Activated T-cell treated with anti-CD3 and anti-CD28 coated beads for 4 hours (primary cell): ENCODE measurements at regions not wholly inside any gene's neighbourhood (a gene's known extent, or its start where the extent isn't known, plus 50 kb on each side); places are given as distances from the start of the nearest gene placed in this dataset.

Experiments used
- DNase-seq: peaks from one replicate; pipeline ENCODE4 v3.0.0-alpha.2; 2020

GRCh38 chr2:37812414-37812813 lies 112.7 kb upstream of the RMDN2 start:
- DNase-seq, result no peak

- no peak for DNase-seq
Observed at GRCh38 chr2:37812941-37813730, 112.0 kb upstream of the RMDN2 start.

GRCh38 chr2:37816036-37816435 lies 109.1 kb upstream of the RMDN2 start:
- no peak for DNase-seq

- DNase-seq, result no peak
Observed at GRCh38 chr2:37816686-37817085, 108.4 kb upstream of the RMDN2 start.

- no peak for DNase-seq
Observed at GRCh38 chr2:37819186-37819585, 105.9 kb upstream of the RMDN2 start.

- DNase-seq, result no peak
Observed at GRCh38 chr2:37820471-37820986, 104.6 kb upstream of the RMDN2 start.

GRCh38 chr2:37825586-37825985 lies 99.5 kb upstream of the RMDN2 start:
- DNase-seq, result no peak

GRCh38 chr2:37826611-37827010 lies 98.5 kb upstream of the RMDN2 start:
- no peak for DNase-seq

- DNase-seq, result no peak
Observed at GRCh38 chr2:37827455-37827854, 97.6 kb upstream of the RMDN2 start.

- no peak for DNase-seq
Observed at GRCh38 chr2:37827911-37828511, 97.1 kb upstream of the RMDN2 start.

- DNase-seq, result no peak
Observed at GRCh38 chr2:37829202-37829601, 95.9 kb upstream of the RMDN2 start.

GRCh38 chr2:37829616-37830395 lies 95.3 kb upstream of the RMDN2 start:
- no peak for DNase-seq

GRCh38 chr2:37830636-37831035 lies 94.5 kb upstream of the RMDN2 start:
- DNase-seq, result no peak

- no peak for DNase-seq
Observed at GRCh38 chr2:37831081-37831780, 93.9 kb upstream of the RMDN2 start.

GRCh38 chr2:37832590-37833197 lies 92.4 kb upstream of the RMDN2 start:
- DNase-seq, result peak; percentile 88

GRCh38 chr2:37833423-37833822 lies 91.7 kb upstream of the RMDN2 start:
- DNase-seq, result no peak

- no peak for DNase-seq
Observed at GRCh38 chr2:37836270-37836669, 88.8 kb upstream of the RMDN2 start.

- no peak for DNase-seq
Observed at GRCh38 chr2:37836711-37837110, 88.4 kb upstream of the RMDN2 start.

GRCh38 chr2:37837628-37838328 lies 87.3 kb upstream of the RMDN2 start:
- no peak for DNase-seq

GRCh38 chr2:37838541-37839167 lies 86.4 kb upstream of the RMDN2 start:
- DNase-seq, result no peak

GRCh38 chr2:37839991-37840390 lies 85.1 kb upstream of the RMDN2 start:
- no peak for DNase-seq
